DND-41 (cell line): ENCODE measurements at regions not wholly inside any gene's neighbourhood (a gene's known extent, or its start where the extent isn't known, plus 50 kb on each side); places are given as distances from the start of the nearest gene placed in this dataset.

Experiments used
- ATAC-seq: fragments of 200-7000 bp; cut with Tn5 transposase; 3 replicates; pipeline ENCODE4 v1.9.1; 2021; ENCODE audit warnings: low read depth; ENCODE audit not compliant: insufficient read depth
- DNase-seq: peaks from one replicate; pipeline ENCODE4 v3.0.0-alpha.2; 2020
- H2AFZ ChIP-seq: 2 replicates; pipeline ENCODE4 v1.6.0; 2012; ENCODE audit warnings: low read depth, low read length
- H3K27ac ChIP-seq: 2 replicates; pipeline ENCODE4 v1.5.1; 2012; ENCODE audit warnings: low read length, inconsistent platforms
- H3K27me3 ChIP-seq: fragments of 200-600 bp; sonication (generic); 2 replicates; pipeline ENCODE4 v1.6.0; 2012; ENCODE audit warnings: low read length, mild to moderate bottlenecking, inconsistent platforms; ENCODE audit not compliant: insufficient read depth, poor library complexity
- H3K36me3 ChIP-seq: 2 replicates; pipeline ENCODE4 v1.5.1; 2012; ENCODE audit warnings: low read length, inconsistent platforms; ENCODE audit not compliant: insufficient read depth
- H3K4me1 ChIP-seq: 2 replicates; pipeline ENCODE4 v1.5.1; 2012; ENCODE audit warnings: mild to moderate bottlenecking, low read length; ENCODE audit not compliant: insufficient read depth
- H3K4me2 ChIP-seq: 2 replicates; pipeline ENCODE4 v1.6.0; 2012; ENCODE audit warnings: mild to moderate bottlenecking, moderate library complexity, low read length, inconsistent platforms; ENCODE audit not compliant: insufficient read depth
- H3K4me3 ChIP-seq, 2 experiments: fragments of 200-600 bp in 1 of 2; shearing (Covaris generic) in 1 of 2; 2 replicates each; pipeline ENCODE4 v1.5.1; 2012 to 2016; ENCODE audit warnings: inconsistent platforms in 2 of 2, low read length in 2 of 2, mild to moderate bottlenecking in 2 of 2, low read depth in 1 of 2, moderate library complexity in 1 of 2
- H3K79me2 ChIP-seq: 2 replicates; pipeline ENCODE4 v1.6.0; 2012; ENCODE audit warnings: low read length, inconsistent platforms; ENCODE audit not compliant: insufficient read depth
- H3K9ac ChIP-seq: 2 replicates; pipeline ENCODE4 v1.6.0; 2012; ENCODE audit warnings: low read depth, mild to moderate bottlenecking, inconsistent platforms, low read length, moderate library complexity
- H3K9me3 ChIP-seq: 2 replicates; pipeline ENCODE4 v1.5.1; 2012; ENCODE audit warnings: low read length, moderate library complexity, mild to moderate bottlenecking, inconsistent platforms; ENCODE audit not compliant: insufficient read depth, severe bottlenecking
- H4K20me1 ChIP-seq: 2 replicates; pipeline ENCODE4 v1.6.0; 2012; ENCODE audit warnings: low read length; ENCODE audit not compliant: insufficient read depth
- CTCF ChIP-seq: IDR thresholded peaks from 2 replicates; pipeline ENCODE4 v1.5.1; 2012; ENCODE audit warnings: borderline replicate concordance, low read length, moderate library complexity, mild to moderate bottlenecking; ENCODE audit not compliant: poor library complexity, severe bottlenecking; ENCODE audit errors: extremely low read depth
- EZH2 ChIP-seq: IDR thresholded peaks from 3 replicates; pipeline ENCODE4 v1.6.1; 2012; ENCODE audit warnings: borderline replicate concordance, low read depth, mild to moderate bottlenecking, moderate library complexity, low read length, inconsistent platforms; ENCODE audit not compliant: severe bottlenecking

- Histone ChIP-seq H3K36me3 (no peaks in the 10 kb centered on the region), H3K4me1 (peaks cover 21% of the 10 kb centered on the region), H2AFZ (peak overlapping the region; percentile 25; the same call in 1 of the 2 replicates), H3K27ac (no peak overlapping the region), H3K4me2 (no peak overlapping the region), H3K9me3 (peaks cover 2% of the 10 kb centered on the region), H3K4me3 (no peak overlapping the region), H3K27me3 (no peaks in the 10 kb centered on the region), H4K20me1 (no peaks in the 10 kb centered on the region), H3K9ac (no peak overlapping the region), H3K79me2 (no peaks in the 10 kb centered on the region)
- no peak for DNase-seq
- TF ChIP-seq EZH2 (no peak), CTCF (no peak)
- ATAC-seq, result no peak; the same call in 2 of the 3 replicates
Observed at GRCh38 chr3:17927036-17927435, 184.6 kb upstream of the TBC1D5 start.

DNA sequence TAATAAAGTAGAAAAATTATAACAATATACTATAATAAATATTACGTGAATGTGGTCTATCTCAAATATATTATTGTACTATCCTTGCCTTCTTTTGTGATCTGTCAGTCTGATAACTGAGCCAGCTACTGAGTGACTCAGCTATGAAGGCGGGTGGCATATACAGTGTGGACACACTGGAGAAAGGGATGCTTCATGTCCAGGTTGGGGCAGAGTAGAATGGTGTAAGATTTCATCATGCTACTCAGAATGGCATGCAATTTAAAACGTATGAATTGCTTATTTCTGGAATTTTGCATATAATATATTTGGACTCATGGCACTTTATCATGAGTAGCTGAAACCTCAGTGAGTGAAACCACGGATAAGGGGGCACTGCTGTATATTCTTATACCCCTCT, 172.9 kb upstream of the TBC1D5 start:
- Histone ChIP-seq H3K9me3 (no peaks in the 10 kb centered on the region), H3K27ac (0 out of 2 replicates have a peak overlapping the region, but pooled peaks have one; percentile 30), H3K27me3 (no peaks in the 10 kb centered on the region), H2AFZ (no peak overlapping the region), H3K9ac (no peak overlapping the region), H4K20me1 (no peaks in the 10 kb centered on the region), H3K79me2 (no peaks in the 10 kb centered on the region), H3K4me3 (no peak overlapping the region), H3K4me2 (no peak overlapping the region), H3K36me3 (no peaks in the 10 kb centered on the region), H3K4me1 (peaks cover 61% of the 10 kb centered on the region)
- DNase-seq (no peak), ATAC-seq (no peak)
- TF ChIP-seq CTCF (no peak), EZH2 (no peak)

DNA sequence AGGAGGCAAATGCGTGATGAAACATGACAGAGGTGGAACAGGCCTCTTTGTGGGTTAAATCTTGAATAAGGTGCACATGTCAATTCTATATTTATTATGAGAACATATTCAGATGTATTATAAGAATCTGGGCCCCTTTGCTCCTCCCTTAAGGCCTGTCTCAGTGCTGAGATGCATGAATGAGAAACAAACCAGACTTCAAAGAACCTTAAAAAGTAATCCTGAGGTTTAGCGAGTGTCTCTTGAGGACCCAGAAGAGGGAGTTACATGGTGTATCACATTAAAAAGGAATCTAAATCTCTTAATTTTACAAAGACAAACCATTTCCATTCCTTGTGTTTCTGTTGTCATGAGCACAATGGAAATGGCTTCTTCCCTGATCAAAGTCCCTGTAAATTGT, 170.9 kb upstream of the TBC1D5 start:
- Histone ChIP-seq H3K9me3 (no peaks in the 10 kb centered on the region), H3K27me3 (no peaks in the 10 kb centered on the region), H3K27ac (peak overlapping the region; percentile 86), H4K20me1 (no peaks in the 10 kb centered on the region), H2AFZ (peak overlapping the region; percentile 0; the same call in 1 of the 2 replicates), H3K4me3 (no peak overlapping the region), H3K36me3 (no peaks in the 10 kb centered on the region), H3K9ac (peak overlapping the region; percentile 44; the same call in 1 of the 2 replicates), H3K4me2 (no peak overlapping the region), H3K4me1 (peaks cover 80% of the 10 kb centered on the region), H3K79me2 (no peaks in the 10 kb centered on the region)
- ATAC-seq (peak; percentile 73), DNase-seq (peak; percentile 44)
- no peak for TF ChIP-seq EZH2
- TF ChIP-seq CTCF, result peak; percentile 16
